Nephron (organoid): ENCODE measurements at regions not wholly inside any gene's neighbourhood (a gene's known extent, or its start where the extent isn't known, plus 50 kb on each side); places are given as distances from the start of the nearest gene placed in this dataset.

ENCODE experiments used
- H3K27ac Mint-ChIP-seq, 3 experiments: 2 replicates each; pipeline ENCODE4 v1.8.0; 2020; ENCODE audit warnings: mixed read lengths in 3 of 3, mild to moderate bottlenecking in 2 of 3, moderate library complexity in 1 of 3
- H3K27me3 Mint-ChIP-seq: 2 replicates; pipeline ENCODE4 v1.8.0; 2021; ENCODE audit warnings: low read depth, mild to moderate bottlenecking, moderate library complexity, mixed read lengths
- H3K36me3 Mint-ChIP-seq: 2 replicates; pipeline ENCODE4 v1.8.0; 2020; ENCODE audit warnings: low read depth, mixed read lengths
- H3K4me1 Mint-ChIP-seq: 2 replicates; pipeline ENCODE4 v1.8.0; 2020; ENCODE audit warnings: mixed read lengths
- H3K4me3 Mint-ChIP-seq, 3 experiments: 2 replicates each; pipeline ENCODE4 v1.8.0; 2020; ENCODE audit warnings: mild to moderate bottlenecking in 3 of 3, mixed read lengths in 3 of 3, moderate library complexity in 2 of 3
- H3K9me3 Mint-ChIP-seq: 2 replicates; pipeline ENCODE4 v1.8.0; 2020; ENCODE audit warnings: mixed read lengths
- CTCF ChIP-seq, 3 experiments: fragments of 200-600 bp; sonication (generic); IDR thresholded peaks; one replicate each; pipeline ENCODE4 v1.5.0; 2021; ENCODE audit warnings: antibody characterized with exemption in 3 of 3; ENCODE audit not compliant: unreplicated experiment in 3 of 3

GRCh38 chr16:87172632-87173031 lies 144.6 kb downstream of the C16orf95 start:
- H3K27ac Mint-ChIP-seq = no peak overlapping the region
- H3K4me1 Mint-ChIP-seq = peaks cover 6% of the 10 kb centered on the region
- TF ChIP-seq CTCF (IDR thresholded peaks at IDR 0.05; ENCODE audit: unreplicated experiment in 3 of 3) = peak in 1 of 3 experiments; percentile 19
- H3K9me3 Mint-ChIP-seq = peaks cover 3% of the 10 kb centered on the region
- H3K27me3 Mint-ChIP-seq = peaks cover 22% of the 10 kb centered on the region
- no peaks in the 10 kb centered on the region for H3K36me3 Mint-ChIP-seq
- no peak overlapping the region for H3K4me3 Mint-ChIP-seq

- Mint-ChIP-seq H3K27ac (no peak overlapping the region), H3K36me3 (no peaks in the 10 kb centered on the region), H3K9me3 (no peaks in the 10 kb centered on the region), H3K4me3 (no peak overlapping the region), H3K27me3 (peaks cover 29% of the 10 kb centered on the region), H3K4me1 (peaks cover 12% of the 10 kb centered on the region)
- TF ChIP-seq CTCF (IDR thresholded peaks at IDR 0.05; ENCODE audit: unreplicated experiment in 3 of 3) = no peak
Measured at GRCh38 chr16:87173294-87173893, 143.8 kb downstream of the C16orf95 start.

GRCh38 chr16:87174061-87174460 lies 143.1 kb downstream of the C16orf95 start:
- peak overlapping the region in 1 of 3 experiments; percentile 26 for H3K27ac Mint-ChIP-seq
- no peaks in the 10 kb centered on the region for H3K36me3 Mint-ChIP-seq
- H3K9me3 Mint-ChIP-seq = no peaks in the 10 kb centered on the region
- no peak for TF ChIP-seq CTCF (IDR thresholded peaks at IDR 0.05; ENCODE audit: unreplicated experiment in 3 of 3)
- H3K27me3 Mint-ChIP-seq = peaks cover 32% of the 10 kb centered on the region
- H3K4me1 Mint-ChIP-seq = peaks cover 12% of the 10 kb centered on the region
- no peak overlapping the region for H3K4me3 Mint-ChIP-seq

GRCh38 chr16:87176735-87177134 lies 140.5 kb downstream of the C16orf95 start:
- Mint-ChIP-seq H3K27me3 (peaks cover 44% of the 10 kb centered on the region), H3K27ac (peak overlapping the region; percentile 40 to 83 (median 78)), H3K4me1 (peaks cover 13% of the 10 kb centered on the region), H3K4me3 (no peak overlapping the region), H3K9me3 (no peaks in the 10 kb centered on the region), H3K36me3 (no peaks in the 10 kb centered on the region)
- no peak for TF ChIP-seq CTCF (IDR thresholded peaks at IDR 0.05; ENCODE audit: unreplicated experiment in 3 of 3)

GRCh38 chr16:87177673-87178072 lies 139.5 kb downstream of the C16orf95 start:
- TF ChIP-seq CTCF (IDR thresholded peaks at IDR 0.05; ENCODE audit: unreplicated experiment in 3 of 3) = no peak
- Mint-ChIP-seq H3K4me3 (peak overlapping the region; percentile 30 to 66 (median 61)), H3K9me3 (no peaks in the 10 kb centered on the region), H3K27me3 (peaks cover 42% of the 10 kb centered on the region), H3K27ac (peak overlapping the region; percentile 83 to 97 (median 96)), H3K4me1 (peaks cover 22% of the 10 kb centered on the region), H3K36me3 (no peaks in the 10 kb centered on the region)
